GM20431 (cell line): ENCODE measurements at regions not wholly inside any gene's neighbourhood (a gene's known extent, or its start where the extent isn't known, plus 50 kb on each side); places are given as distances from the start of the nearest gene placed in this dataset.

Experiments used
- in situ Hi-C: fragments of 300-500 bp; cut with MseI, MboI; formaldehyde crosslinking; loops from one replicate; pipeline ENCODE4 v1.15.0; 2020; ENCODE audit warnings: low sequenced_read_pairs; ENCODE audit not compliant: unreplicated experiment

DNA sequence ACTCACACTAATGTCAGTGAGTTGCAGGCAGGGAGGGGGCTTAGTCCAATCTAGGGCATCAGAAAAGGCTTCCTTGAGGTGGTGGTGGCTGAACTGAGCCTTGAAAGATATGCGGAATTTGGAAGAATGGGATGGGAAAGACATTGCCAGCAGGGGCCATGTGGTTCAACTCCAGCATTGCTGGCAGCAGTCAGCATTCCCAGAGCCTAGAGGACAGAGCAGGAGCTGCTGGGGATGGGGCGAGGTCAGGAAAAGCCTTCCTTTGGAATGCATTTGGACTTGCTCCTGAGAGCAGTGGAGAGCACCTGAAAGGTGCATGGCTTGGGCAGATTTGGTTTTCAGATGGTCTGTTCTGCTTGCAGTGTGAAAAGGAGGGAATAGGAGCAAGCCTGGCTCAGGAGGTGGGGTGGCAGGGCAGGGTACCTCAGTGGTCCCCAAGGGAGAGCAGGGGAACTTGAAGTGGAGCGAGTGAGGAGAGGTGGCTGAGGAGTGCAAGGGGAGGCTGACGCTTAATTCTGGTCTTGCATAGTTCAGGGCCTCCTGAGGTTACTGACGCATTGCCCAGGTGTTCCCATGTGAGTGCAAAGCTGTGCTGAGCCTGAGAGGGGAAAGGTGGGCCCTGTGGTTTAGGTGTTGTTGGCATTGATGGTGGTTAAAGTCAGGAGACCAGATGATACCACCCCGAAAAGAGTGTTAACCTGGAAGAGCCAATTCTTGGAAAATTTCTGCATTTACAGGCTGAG lies 112.1 kb upstream of the MGAT5 start:
- in situ Hi-C loops: no loop called here

DNA sequence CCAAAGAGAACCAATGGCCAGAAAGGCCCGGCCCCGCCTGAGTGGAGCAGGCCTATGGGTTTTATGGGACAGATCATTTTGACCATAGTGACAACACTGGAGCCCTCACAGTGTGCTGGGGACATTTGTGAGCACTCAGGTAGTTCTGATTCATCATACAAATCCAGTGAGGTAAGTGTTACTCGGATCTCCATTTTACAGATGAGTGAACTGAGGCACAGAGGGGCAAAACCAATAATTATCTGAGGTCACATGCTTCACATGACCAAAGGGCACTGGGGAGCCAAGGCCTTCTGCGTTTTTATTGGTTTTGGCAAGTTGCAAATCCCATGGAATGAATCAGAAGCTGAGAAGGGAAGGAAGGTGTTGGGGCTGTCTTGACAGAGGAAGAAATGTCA lies 111.5 kb upstream of the MGAT5 start:
- in situ Hi-C loops: no loop called here

GRCh38 chr2:134142903-134143302 lies 111.0 kb upstream of the MGAT5 start:
- in situ Hi-C loops: no loop called here

GRCh38 chr2:134143568-134143967 lies 110.3 kb upstream of the MGAT5 start:
- in situ Hi-C loops: no loop called here

GRCh38 chr2:134144081-134144596 lies 109.7 kb upstream of the MGAT5 start:
- in situ Hi-C loops: no loop called here

DNA sequence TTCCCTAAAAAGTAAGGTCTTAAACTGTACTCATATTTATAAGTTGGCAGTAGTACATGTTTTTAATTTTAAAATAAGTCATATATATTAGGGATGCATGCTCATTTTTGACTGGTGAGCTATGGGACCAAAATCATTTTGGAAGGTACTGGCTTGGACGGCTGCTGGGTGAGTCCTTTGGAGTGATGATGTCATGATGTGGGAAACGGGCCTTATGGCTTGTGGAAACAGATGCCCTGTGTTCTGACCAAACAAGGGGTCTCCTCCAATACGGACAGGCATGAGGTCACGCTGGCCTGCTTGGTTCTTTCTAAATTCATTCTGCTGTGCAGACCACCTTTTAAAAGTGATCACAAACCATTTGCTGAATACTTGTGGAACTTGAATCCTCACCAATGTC lies 109.2 kb upstream of the MGAT5 start:
- in situ Hi-C loops: no loop called here

- in situ Hi-C loops: no loop called here
Observed at GRCh38 chr2:134145519-134145918, 108.4 kb upstream of the MGAT5 start.

DNA sequence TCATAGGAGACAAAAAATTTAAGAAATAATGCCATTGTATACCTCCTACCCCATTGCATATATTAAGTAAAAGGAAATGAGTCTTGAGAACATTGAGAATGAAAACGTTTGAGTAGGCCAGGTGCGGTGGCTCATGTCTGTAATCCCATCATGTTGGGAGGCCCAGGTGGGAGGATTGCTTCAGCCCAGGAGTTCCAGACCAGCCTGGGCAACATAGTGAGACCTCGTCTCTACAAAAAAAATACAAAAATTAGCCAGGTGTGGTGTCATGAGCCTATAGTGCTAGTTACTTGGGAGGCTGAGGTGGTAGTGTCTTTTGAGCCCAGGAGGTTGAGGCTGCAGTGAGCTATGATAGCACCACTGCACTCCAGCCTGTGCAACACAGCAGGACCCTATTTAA lies 107.7 kb upstream of the MGAT5 start:
- in situ Hi-C loops: no loop called here

- in situ Hi-C loops: no loop called here
Observed at GRCh38 chr2:134146620-134147019, 107.3 kb upstream of the MGAT5 start.

DNA sequence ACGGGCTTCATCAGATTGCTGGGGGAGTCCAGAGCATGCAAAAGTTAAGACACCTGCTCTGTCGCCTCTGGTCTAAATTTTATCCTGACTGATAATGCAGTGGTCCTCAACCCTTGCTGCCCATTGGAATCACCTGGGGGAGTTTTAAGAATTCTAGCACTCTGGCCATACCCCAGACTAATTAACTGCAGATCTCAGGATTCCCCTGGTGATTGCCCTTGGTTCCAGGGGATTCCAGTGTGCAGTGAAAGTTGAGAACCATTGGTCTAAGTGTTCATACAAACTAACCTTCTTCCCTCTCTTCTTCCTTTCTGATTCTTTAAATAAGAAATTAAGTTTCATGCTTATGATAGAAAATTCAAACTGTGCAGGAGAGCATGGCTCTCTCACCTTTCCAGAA lies 105.7 kb upstream of the MGAT5 start:
- in situ Hi-C loops: no loop called here

GRCh38 chr2:134148843-134149472 lies 104.9 kb upstream of the MGAT5 start:
- in situ Hi-C loops: no loop called here

- in situ Hi-C loops: no loop called here
Observed at GRCh38 chr2:134149904-134150303, 104.0 kb upstream of the MGAT5 start.

DNA sequence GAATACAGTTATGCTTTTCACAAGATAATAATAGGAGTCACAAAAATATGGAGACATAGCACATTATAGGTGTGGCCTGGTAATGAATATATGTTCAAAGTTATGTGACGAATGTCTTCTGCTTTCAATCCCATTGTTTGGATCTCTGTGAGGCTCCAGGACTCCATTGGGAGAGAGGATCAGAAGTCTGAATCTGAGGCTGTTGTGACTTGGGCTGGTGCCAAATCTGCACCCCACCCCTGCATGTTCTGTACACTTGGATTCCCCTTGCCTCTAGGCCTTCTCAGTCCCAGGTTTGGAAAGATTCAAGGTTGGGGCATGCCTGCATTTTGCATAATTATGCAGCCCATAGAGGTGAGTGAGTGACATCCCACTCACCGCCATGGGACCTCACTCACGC lies 103.1 kb upstream of the MGAT5 start:
- in situ Hi-C loops: no loop called here

DNA sequence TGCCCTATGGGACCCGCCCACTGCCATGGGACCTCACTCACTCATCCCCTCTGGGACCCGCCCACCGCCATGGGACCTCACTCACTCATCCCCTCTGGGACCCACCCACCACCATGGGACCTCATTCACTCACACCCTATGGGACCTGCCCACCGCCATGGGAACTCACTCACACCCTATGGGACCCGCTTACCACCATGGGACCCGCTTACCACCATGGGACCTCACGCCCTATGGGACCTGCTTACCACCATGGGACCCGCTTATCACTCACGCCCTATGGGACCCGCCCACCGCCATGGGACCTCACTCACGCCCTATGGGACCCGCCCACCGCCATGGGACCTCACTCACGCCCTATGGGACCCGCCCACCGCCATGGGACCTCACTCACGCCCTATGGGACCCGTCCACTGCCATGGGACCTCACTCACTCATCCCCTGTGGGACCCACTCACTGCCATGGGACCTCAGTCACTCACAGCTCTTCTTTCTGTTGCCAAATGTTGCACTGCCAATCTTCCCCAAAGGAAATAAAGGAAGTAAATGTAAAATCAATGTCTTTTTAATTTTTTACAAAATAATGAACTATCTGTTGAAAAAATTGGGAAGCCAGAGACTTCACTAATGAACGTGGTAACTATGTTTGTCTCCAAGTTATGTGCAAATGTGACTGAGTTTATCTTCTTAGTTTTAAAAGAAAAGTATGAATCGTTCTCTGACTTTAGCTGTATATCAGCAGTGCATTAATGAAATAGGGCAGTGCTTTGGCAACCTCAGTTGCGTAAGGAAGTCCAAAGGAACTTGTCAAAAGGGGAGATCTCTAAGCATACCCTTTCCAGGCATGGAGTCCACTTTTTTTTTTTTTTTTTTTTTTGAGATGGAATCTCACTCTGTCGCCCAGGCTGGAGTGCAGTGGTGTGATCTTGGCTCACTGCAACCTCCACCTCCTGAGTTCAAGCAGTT lies 101.5 kb upstream of the MGAT5 start:
- in situ Hi-C loops: no loop called here

- in situ Hi-C loops: no loop called here
Observed at GRCh38 chr2:134153294-134153880, 100.5 kb upstream of the MGAT5 start.

- in situ Hi-C loops: no loop called here
Observed at GRCh38 chr2:134154246-134154645, 99.6 kb upstream of the MGAT5 start.

- in situ Hi-C loops: no loop called here
Observed at GRCh38 chr2:134155134-134155533, 98.7 kb upstream of the MGAT5 start.

DNA sequence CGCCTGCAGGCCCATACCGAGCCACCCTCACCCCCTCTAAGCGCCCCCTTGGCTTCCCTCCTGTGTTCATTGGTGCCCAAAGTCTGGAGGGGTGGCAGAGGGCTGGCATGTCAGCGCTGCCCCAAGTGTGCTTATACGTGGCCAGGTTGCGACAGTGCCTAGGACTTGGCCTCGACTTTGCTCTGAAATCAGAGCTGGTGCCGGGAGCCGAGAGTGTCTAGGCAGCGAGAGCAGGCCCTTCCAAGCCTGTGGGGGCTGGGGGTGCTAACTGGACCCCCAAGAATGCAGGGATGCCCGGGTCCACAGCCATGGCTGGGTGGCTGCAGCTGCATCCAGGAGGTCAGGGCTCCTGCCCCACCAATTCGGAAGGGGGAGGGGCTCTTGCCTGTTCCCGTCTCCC lies 95.6 kb upstream of the MGAT5 start:
- in situ Hi-C loops: no loop called here

GRCh38 chr2:134161170-134161547 lies 92.7 kb upstream of the MGAT5 start:
- in situ Hi-C loops: no loop called here

DNA sequence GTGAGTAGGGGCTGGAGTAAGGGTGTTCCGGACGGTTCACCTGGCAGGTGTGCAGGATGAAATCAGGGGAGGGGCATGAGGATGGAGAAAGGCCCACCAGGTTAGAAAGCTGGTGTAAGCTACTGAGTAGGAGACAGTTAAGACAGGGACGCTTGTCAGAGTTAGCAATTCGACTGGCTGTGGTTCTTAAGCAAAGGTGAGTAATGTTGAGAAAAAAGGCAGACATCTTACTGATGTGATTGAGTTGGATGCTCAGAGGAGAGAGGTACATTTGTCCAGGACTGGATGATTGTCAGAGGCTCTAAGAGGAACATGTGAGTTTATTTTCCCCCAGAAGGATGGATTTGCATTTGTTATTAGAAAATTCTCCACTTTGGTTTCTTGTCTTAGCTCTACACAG lies 90.5 kb upstream of the MGAT5 start:
- in situ Hi-C loops: no loop called here
